ENCODE measurements at regions not wholly inside any gene's neighbourhood (a gene's known extent, or its start where the extent isn't known, plus 50 kb on each side); places are given as distances from the start of the nearest gene placed in this dataset.

- TF ChIP-seq CTCF (IDR thresholded peaks at IDR 0.05) = no peak
- no peak for TF ChIP-seq EZH2 (IDR thresholded peaks at IDR 0.05; ENCODE audit: borderline replicate concordance, insufficient read depth, low read depth, low read length, poor library complexity, severe bottlenecking)
These were observed 230.0 kb upstream of the MGAT5 start for GRCh38 chr2:134023854-134024253.
